ENCODE measurements at regions not wholly inside any gene's neighbourhood (a gene's known extent, or its start where the extent isn't known, plus 50 kb on each side); places are given as distances from the start of the nearest gene placed in this dataset.

DNA sequence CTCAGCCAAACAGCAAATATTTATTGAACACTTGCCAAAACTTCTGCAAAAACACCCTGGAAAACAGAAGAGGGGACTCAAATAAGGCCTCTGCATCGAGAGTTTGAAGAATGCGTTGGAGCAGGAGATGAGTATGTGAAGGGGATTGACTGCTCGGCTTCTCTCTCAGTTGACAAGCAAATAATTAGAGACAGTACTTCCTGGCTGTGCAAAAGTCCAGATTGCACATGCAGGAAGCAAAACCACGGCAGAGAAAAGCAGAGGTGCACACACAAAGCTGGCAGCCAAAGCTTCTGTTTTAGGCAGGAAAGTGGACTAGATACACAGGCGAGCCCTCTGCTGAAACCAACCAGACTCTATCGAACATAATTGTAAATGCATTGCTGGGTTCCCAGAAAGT lies 343.6 kb upstream of the MGMT start:
- no peak for DNase-seq (ENCODE audit: low spot score)
- no peak overlapping the region for H3K27ac Mint-ChIP-seq

DNA sequence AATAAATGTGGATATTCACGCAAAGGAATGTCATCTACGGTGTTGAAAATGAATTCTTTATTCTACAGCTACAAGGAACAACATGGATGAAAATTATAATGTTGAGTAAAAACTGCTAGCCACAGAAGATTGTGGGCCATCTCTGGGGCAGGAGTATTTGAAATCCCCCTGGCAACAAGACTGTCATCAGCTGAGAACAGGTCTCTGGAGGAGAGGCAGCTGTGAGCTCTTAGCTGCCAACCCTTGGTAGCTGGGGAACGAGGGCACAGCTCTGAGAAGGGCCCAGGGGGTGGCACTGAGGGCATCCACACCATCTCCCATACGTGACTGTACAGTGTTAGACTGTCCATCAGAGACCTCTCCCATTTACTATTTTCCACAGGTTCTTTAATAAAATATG lies 340.1 kb upstream of the MGMT start:
- Mint-ChIP-seq H3K27ac (no peak overlapping the region), H3K4me1 (peaks cover 7% of the 10 kb centered on the region), H3K27me3 (ENCODE audit: insufficient read depth, low read depth) (peaks cover 2% of the 10 kb centered on the region), H3K4me3 (no peak overlapping the region), H3K9me3 (peaks cover 4% of the 10 kb centered on the region), H3K36me3 (no peaks in the 10 kb centered on the region)
- H3K27ac ChIP-seq, result no peak overlapping the region
- H3K27me3 ChIP-seq, result no peaks in the 10 kb centered on the region
- H3K4me3 ChIP-seq, result no peak overlapping the region
- H3K79me2 ChIP-seq (ENCODE audit: low read depth), result no peaks in the 10 kb centered on the region
- peaks cover 14% of the 10 kb centered on the region for H3K4me1 ChIP-seq
- H4K20me1 ChIP-seq (ENCODE audit: low read depth), result no peaks in the 10 kb centered on the region
- peaks cover under 1% of the 10 kb centered on the region for H3F3A ChIP-seq (ENCODE audit: low read depth)
- no peak for DNase-seq (ENCODE audit: low spot score)
- no peak overlapping the region for H3K9ac ChIP-seq
- TF ChIP-seq, protein P1, sequence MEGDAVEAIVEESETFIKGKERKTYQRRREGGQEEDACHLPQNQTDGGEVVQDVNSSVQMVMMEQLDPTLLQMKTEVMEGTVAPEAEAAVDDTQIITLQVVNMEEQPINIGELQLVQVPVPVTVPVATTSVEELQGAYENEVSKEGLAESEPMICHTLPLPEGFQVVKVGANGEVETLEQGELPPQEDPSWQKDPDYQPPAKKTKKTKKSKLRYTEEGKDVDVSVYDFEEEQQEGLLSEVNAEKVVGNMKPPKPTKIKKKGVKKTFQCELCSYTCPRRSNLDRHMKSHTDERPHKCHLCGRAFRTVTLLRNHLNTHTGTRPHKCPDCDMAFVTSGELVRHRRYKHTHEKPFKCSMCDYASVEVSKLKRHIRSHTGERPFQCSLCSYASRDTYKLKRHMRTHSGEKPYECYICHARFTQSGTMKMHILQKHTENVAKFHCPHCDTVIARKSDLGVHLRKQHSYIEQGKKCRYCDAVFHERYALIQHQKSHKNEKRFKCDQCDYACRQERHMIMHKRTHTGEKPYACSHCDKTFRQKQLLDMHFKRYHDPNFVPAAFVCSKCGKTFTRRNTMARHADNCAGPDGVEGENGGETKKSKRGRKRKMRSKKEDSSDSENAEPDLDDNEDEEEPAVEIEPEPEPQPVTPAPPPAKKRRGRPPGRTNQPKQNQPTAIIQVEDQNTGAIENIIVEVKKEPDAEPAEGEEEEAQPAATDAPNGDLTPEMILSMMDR (IDR thresholded peaks at IDR 0.05), result no peak
- TF ChIP-seq EZH2phosphoT487 (IDR thresholded peaks at IDR 0.05) (no peak), EZH2 (IDR thresholded peaks at IDR 0.05) (no peak)
- H3K9me3 ChIP-seq (ENCODE audit: low read depth), result no peaks in the 10 kb centered on the region
- no peak overlapping the region for H2AFZ ChIP-seq (replicated peaks)
- H3K36me3 ChIP-seq, result no peaks in the 10 kb centered on the region
- no peak overlapping the region for H3K4me2 ChIP-seq

More for the DNA sequence above, 343.6 kb upstream of the MGMT start:
- H3K27me3 ChIP-seq, result no peaks in the 10 kb centered on the region
- peaks cover 18% of the 10 kb centered on the region for H3K4me1 Mint-ChIP-seq
- H3K9me3 ChIP-seq (ENCODE audit: low read depth), result no peaks in the 10 kb centered on the region
- H3K9ac ChIP-seq, result no peak overlapping the region
- TF ChIP-seq EZH2phosphoT487 (IDR thresholded peaks at IDR 0.05) (no peak), EZH2 (IDR thresholded peaks at IDR 0.05) (no peak)
- TF ChIP-seq, protein P1 (IDR thresholded peaks at IDR 0.05), result no peak
- H3K36me3 ChIP-seq, result no peaks in the 10 kb centered on the region
- no peaks in the 10 kb centered on the region for H3K36me3 Mint-ChIP-seq
- no peak overlapping the region for H3K4me2 ChIP-seq
- H2AFZ ChIP-seq (replicated peaks), result peak overlapping the region; percentile 39
- H3K27ac ChIP-seq, result no peak overlapping the region
- H3F3A ChIP-seq (ENCODE audit: low read depth), result peaks cover 17% of the 10 kb centered on the region
- peaks cover 6% of the 10 kb centered on the region for H3K9me3 Mint-ChIP-seq
- H3K4me3 ChIP-seq, result no peak overlapping the region
- H3K4me1 ChIP-seq, result peaks cover 30% of the 10 kb centered on the region
- no peaks in the 10 kb centered on the region for H4K20me1 ChIP-seq (ENCODE audit: low read depth)
- no peaks in the 10 kb centered on the region for H3K79me2 ChIP-seq (ENCODE audit: low read depth)
- H3K4me3 Mint-ChIP-seq, result no peak overlapping the region
- peaks cover 7% of the 10 kb centered on the region for H3K27me3 Mint-ChIP-seq (ENCODE audit: insufficient read depth, low read depth)

DNA sequence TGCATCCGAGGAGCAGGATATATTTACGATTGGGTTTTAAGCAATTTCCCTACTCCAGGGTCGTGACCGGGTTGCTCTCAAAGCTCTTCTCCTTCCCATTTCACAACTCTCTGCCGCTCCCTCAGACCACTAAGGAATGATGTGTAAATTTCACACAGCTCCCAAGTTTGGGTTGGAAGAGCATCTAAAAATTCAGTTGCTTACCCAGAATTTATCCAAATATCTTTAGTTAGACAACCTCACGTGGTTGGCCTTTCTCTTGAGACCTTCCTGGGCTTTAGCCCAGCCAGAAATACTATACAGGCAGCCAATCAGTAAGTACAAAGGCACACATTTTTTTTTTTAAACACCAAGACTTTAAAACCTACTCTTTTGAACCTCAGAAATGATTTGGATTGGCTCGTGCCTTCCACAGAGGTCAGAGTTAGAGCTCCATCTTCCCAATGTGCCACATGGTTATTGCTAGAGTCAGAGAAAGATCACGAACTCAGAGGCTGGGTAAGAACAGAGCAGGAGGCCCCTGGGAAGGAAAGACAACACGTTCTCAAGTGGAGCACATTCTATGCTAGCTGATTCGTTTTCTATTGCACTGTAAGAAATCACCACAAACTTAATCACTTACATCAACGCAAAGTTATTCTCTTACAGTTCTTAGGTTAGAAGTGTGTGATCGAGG lies 335.4 kb upstream of the MGMT start:
- H3K4me3 ChIP-seq, result no peak overlapping the region
- no peaks in the 10 kb centered on the region for H3K27me3 ChIP-seq
- no peak overlapping the region for H3K9ac ChIP-seq
- H3K36me3 Mint-ChIP-seq, result no peaks in the 10 kb centered on the region
- H3F3A ChIP-seq (ENCODE audit: low read depth), result no peaks in the 10 kb centered on the region
- no peaks in the 10 kb centered on the region for H3K36me3 ChIP-seq
- H3K27ac ChIP-seq, result no peak overlapping the region
- no peaks in the 10 kb centered on the region for H4K20me1 ChIP-seq (ENCODE audit: low read depth)
- no peak overlapping the region for H3K4me2 ChIP-seq
- H3K9me3 ChIP-seq (ENCODE audit: low read depth), result no peaks in the 10 kb centered on the region
- no peaks in the 10 kb centered on the region for H3K79me2 ChIP-seq (ENCODE audit: low read depth)
- no peaks in the 10 kb centered on the region for H3K4me1 ChIP-seq
- no peak for DNase-seq (ENCODE audit: low spot score)
- H3K27me3 Mint-ChIP-seq (ENCODE audit: insufficient read depth, low read depth), result peaks cover 2% of the 10 kb centered on the region
- H3K27ac Mint-ChIP-seq, result no peak overlapping the region
- H2AFZ ChIP-seq (replicated peaks), result no peak overlapping the region
- no peak overlapping the region for H3K4me3 Mint-ChIP-seq
- no peaks in the 10 kb centered on the region for H3K9me3 Mint-ChIP-seq
- H3K4me1 Mint-ChIP-seq, result no peaks in the 10 kb centered on the region
- no peak for TF ChIP-seq EZH2 (IDR thresholded peaks at IDR 0.05)
- TF ChIP-seq EZH2phosphoT487 (IDR thresholded peaks at IDR 0.05), result no peak
- TF ChIP-seq, protein P1 (IDR thresholded peaks at IDR 0.05), result no peak
